Rectal smooth muscle tissue (tissue), 1 donor: ENCODE measurements at regions not wholly inside any gene's neighbourhood (a gene's known extent, or its start where the extent isn't known, plus 50 kb on each side); places are given as distances from the start of the nearest gene placed in this dataset.

Source experiments
- H3K27ac ChIP-seq: one replicate; pipeline ENCODE4 v1.7.0; 2013; ENCODE audit warnings: low read depth, low read length, inconsistent platforms
- H3K27me3 ChIP-seq: one replicate; pipeline ENCODE4 v1.7.0; 2013; ENCODE audit warnings: low read length; ENCODE audit not compliant: control insufficient read depth, insufficient read depth
- H3K36me3 ChIP-seq: one replicate; pipeline ENCODE4 v1.7.0; 2013; ENCODE audit warnings: low read length; ENCODE audit not compliant: control insufficient read depth, insufficient read depth
- H3K4me1 ChIP-seq: one replicate; pipeline ENCODE4 v1.7.0; 2013; ENCODE audit warnings: low read length; ENCODE audit not compliant: control insufficient read depth, insufficient read depth
- H3K4me3 ChIP-seq: one replicate; pipeline ENCODE4 v1.7.0; 2013; ENCODE audit warnings: low read length
- H3K9ac ChIP-seq: one replicate; pipeline ENCODE4 v1.7.0; 2013; ENCODE audit warnings: low read length

GRCh38 chrX:38856670-38857265, 55.5 kb downstream of the MID1IP1 start:
- no peaks in the 10 kb centered on the region for H3K27me3 ChIP-seq
- no peak overlapping the region for H3K9ac ChIP-seq
- no peak overlapping the region for H3K4me3 ChIP-seq
- H3K36me3 ChIP-seq, result no peaks in the 10 kb centered on the region
- H3K4me1 ChIP-seq, result no peaks in the 10 kb centered on the region
- H3K27ac ChIP-seq, result no peak overlapping the region

- Histone ChIP-seq H3K9ac (no peak overlapping the region), H3K36me3 (no peaks in the 10 kb centered on the region), H3K27ac (no peak overlapping the region), H3K27me3 (no peaks in the 10 kb centered on the region), H3K4me3 (no peak overlapping the region), H3K4me1 (no peaks in the 10 kb centered on the region)
Measured at GRCh38 chrX:38857736-38858523, 56.7 kb downstream of the MID1IP1 start.

GRCh38 chrX:38859602-38860001, 58.3 kb downstream of the MID1IP1 start:
- Histone ChIP-seq H3K4me3 (no peak overlapping the region), H3K9ac (no peak overlapping the region), H3K27me3 (no peaks in the 10 kb centered on the region), H3K36me3 (no peaks in the 10 kb centered on the region), H3K4me1 (no peaks in the 10 kb centered on the region), H3K27ac (no peak overlapping the region)

- no peak overlapping the region for H3K27ac ChIP-seq
- H3K27me3 ChIP-seq, result no peaks in the 10 kb centered on the region
Measured at GRCh38 chrX:38860106-38861013, 59.1 kb downstream of the MID1IP1 start.

GRCh38 chrX:38861489-38861888, 60.2 kb downstream of the MID1IP1 start:
- Histone ChIP-seq H3K27me3 (no peaks in the 10 kb centered on the region), H3K9ac (no peak overlapping the region), H3K36me3 (no peaks in the 10 kb centered on the region)

More at GRCh38 chrX:38860106-38861013, 59.1 kb downstream of the MID1IP1 start:
- Histone ChIP-seq H3K4me3 (no peak overlapping the region), H3K9ac (no peak overlapping the region), H3K36me3 (no peaks in the 10 kb centered on the region), H3K4me1 (no peaks in the 10 kb centered on the region)

GRCh38 chrX:38862100-38862499, 60.8 kb downstream of the MID1IP1 start:
- Histone ChIP-seq H3K27me3 (no peaks in the 10 kb centered on the region), H3K4me1 (no peaks in the 10 kb centered on the region), H3K36me3 (no peaks in the 10 kb centered on the region), H3K9ac (no peak overlapping the region), H3K4me3 (no peak overlapping the region), H3K27ac (no peak overlapping the region)

More at GRCh38 chrX:38861489-38861888, 60.2 kb downstream of the MID1IP1 start:
- no peak overlapping the region for H3K27ac ChIP-seq
- H3K4me3 ChIP-seq, result no peak overlapping the region
- no peaks in the 10 kb centered on the region for H3K4me1 ChIP-seq

- H3K9ac ChIP-seq, result no peak overlapping the region
- no peaks in the 10 kb centered on the region for H3K4me1 ChIP-seq
- H3K27me3 ChIP-seq, result no peaks in the 10 kb centered on the region
- no peaks in the 10 kb centered on the region for H3K36me3 ChIP-seq
- no peak overlapping the region for H3K27ac ChIP-seq
- H3K4me3 ChIP-seq, result no peak overlapping the region
Measured at GRCh38 chrX:38864165-38864564, 62.9 kb downstream of the MID1IP1 start.

- Histone ChIP-seq H3K4me3 (no peak overlapping the region), H3K27ac (no peak overlapping the region), H3K27me3 (peaks cover 4% of the 10 kb centered on the region), H3K9ac (no peak overlapping the region), H3K36me3 (no peaks in the 10 kb centered on the region), H3K4me1 (no peaks in the 10 kb centered on the region)
Measured at GRCh38 chrX:38868321-38868720, 67.1 kb downstream of the MID1IP1 start.

- peaks cover 4% of the 10 kb centered on the region for H3K27me3 ChIP-seq
- no peak overlapping the region for H3K9ac ChIP-seq
- H3K4me1 ChIP-seq, result no peaks in the 10 kb centered on the region
- H3K4me3 ChIP-seq, result no peak overlapping the region
- H3K27ac ChIP-seq, result no peak overlapping the region
- no peaks in the 10 kb centered on the region for H3K36me3 ChIP-seq
Measured at GRCh38 chrX:38868941-38869401, 67.7 kb downstream of the MID1IP1 start.

GRCh38 chrX:38870361-38870895, 69.2 kb downstream of the MID1IP1 start:
- H3K27me3 ChIP-seq, result peaks cover 4% of the 10 kb centered on the region
- H3K27ac ChIP-seq, result no peak overlapping the region
- no peaks in the 10 kb centered on the region for H3K4me1 ChIP-seq
- H3K9ac ChIP-seq, result no peak overlapping the region
- H3K4me3 ChIP-seq, result no peak overlapping the region
- H3K36me3 ChIP-seq, result no peaks in the 10 kb centered on the region

GRCh38 chrX:38871129-38872029, 70.1 kb downstream of the MID1IP1 start:
- H3K4me3 ChIP-seq, result no peak overlapping the region
- H3K27me3 ChIP-seq, result peaks cover 4% of the 10 kb centered on the region
- H3K9ac ChIP-seq, result no peak overlapping the region
- H3K4me1 ChIP-seq, result no peaks in the 10 kb centered on the region
- no peaks in the 10 kb centered on the region for H3K36me3 ChIP-seq
- no peak overlapping the region for H3K27ac ChIP-seq
